Renal cortex interstitium (tissue), 11 donors: ENCODE measurements at regions not wholly inside any gene's neighbourhood (a gene's known extent, or its start where the extent isn't known, plus 50 kb on each side); places are given as distances from the start of the nearest gene placed in this dataset.

ENCODE experiments used
- DNase-seq, 11 donors: peaks; one replicate each; pipeline ENCODE4 v3.0.0-alpha.2; 2013; ENCODE audit warnings: low read depth in 9 of 11, low spot score in 4 of 11; ENCODE audit errors: extremely low read depth in 1 of 11

- no peak for DNase-seq
Measured at GRCh38 chr14:85468816-85469215, 61.1 kb upstream of the FLRT2 start.

GRCh38 chr14:85471156-85471555, 58.8 kb upstream of the FLRT2 start:
- no peak for DNase-seq

GRCh38 chr14:85471744-85472143, 58.2 kb upstream of the FLRT2 start:
- no peak for DNase-seq

GRCh38 chr14:85474431-85474830, 55.5 kb upstream of the FLRT2 start:
- DNase-seq = no peak

- DNase-seq = peak in 1 of 11 donors; percentile 11
Measured at GRCh38 chr14:85475113-85475512, 54.8 kb upstream of the FLRT2 start.

GRCh38 chr14:85479306-85479705, 50.6 kb upstream of the FLRT2 start:
- DNase-seq = no peak

GRCh38 chr14:85479771-85480170, 50.2 kb upstream of the FLRT2 start:
- DNase-seq = no peak
